Cardiac fibroblast (primary cell): ENCODE measurements at regions not wholly inside any gene's neighbourhood (a gene's known extent, or its start where the extent isn't known, plus 50 kb on each side); places are given as distances from the start of the nearest gene placed in this dataset.

ENCODE experiments used
- DNase-seq, 2 donors: peaks; one replicate each; pipeline versions ENCODE4 v3.0.0 to v3.0.0-alpha.2; 2010; ENCODE audit warnings: low read depth in 2 of 2
- H3K4me3 ChIP-seq, 2 donors: replicated peaks in 1 of 2; 1 replicate in 1 of 2; 2 replicates in 1 of 2; pipeline ENCODE4 v1.5.1; 2011; ENCODE audit warnings: low read depth in 2 of 2, low read length in 2 of 2, mild to moderate bottlenecking in 2 of 2, moderate library complexity in 1 of 2
- TF ChIP-seq, protein P1 (sequence below): IDR thresholded peaks from one replicate; pipeline ENCODE4 v1.5.1; 2011; ENCODE audit warnings: low read depth, mild to moderate bottlenecking, low read length, inconsistent platforms

DNA sequence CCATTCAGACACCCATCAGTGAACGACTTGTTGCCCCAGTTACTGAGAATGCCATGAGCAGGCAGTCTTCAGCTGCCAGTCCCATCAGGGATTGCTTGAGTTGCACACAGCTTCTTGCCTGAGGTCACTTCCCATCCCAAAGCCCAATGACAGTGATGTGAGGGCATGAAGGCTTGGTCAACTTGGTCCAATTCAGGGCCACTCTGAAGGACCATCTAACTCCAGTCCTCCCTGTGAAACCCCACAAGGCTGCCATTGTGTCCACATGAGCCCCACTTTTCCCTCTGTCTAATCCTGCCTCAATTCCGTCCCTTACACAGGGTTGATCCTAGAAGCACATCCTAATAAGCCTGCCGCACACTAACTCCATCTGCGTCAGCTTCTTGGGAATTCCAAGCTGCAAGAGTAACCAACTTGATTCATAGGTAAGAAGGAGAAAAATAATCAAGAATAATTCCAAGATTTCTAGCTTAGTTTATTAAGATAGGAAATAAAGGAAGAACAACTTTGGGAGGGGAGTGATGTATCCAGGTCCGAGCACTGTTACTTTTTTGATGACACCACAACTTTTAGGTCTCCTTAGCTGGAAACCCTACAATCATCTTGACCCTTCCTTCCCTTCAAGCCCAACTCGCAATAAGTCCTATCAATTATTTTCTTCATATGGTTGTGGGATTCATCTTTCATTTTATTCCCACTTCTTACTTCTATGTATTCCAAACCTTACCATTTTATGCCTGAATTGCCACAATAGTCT, 110.9 kb downstream of the LRRC30 start:
- TF ChIP-seq, protein P1, sequence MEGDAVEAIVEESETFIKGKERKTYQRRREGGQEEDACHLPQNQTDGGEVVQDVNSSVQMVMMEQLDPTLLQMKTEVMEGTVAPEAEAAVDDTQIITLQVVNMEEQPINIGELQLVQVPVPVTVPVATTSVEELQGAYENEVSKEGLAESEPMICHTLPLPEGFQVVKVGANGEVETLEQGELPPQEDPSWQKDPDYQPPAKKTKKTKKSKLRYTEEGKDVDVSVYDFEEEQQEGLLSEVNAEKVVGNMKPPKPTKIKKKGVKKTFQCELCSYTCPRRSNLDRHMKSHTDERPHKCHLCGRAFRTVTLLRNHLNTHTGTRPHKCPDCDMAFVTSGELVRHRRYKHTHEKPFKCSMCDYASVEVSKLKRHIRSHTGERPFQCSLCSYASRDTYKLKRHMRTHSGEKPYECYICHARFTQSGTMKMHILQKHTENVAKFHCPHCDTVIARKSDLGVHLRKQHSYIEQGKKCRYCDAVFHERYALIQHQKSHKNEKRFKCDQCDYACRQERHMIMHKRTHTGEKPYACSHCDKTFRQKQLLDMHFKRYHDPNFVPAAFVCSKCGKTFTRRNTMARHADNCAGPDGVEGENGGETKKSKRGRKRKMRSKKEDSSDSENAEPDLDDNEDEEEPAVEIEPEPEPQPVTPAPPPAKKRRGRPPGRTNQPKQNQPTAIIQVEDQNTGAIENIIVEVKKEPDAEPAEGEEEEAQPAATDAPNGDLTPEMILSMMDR: no peak
- H3K4me3 ChIP-seq: no peak overlapping the region
- no peak for DNase-seq

GRCh38 chr18:7349181-7349837, 118.4 kb downstream of the LRRC30 start:
- TF ChIP-seq, protein P1: no peak
- no peak for DNase-seq
- no peak overlapping the region for H3K4me3 ChIP-seq

DNA sequence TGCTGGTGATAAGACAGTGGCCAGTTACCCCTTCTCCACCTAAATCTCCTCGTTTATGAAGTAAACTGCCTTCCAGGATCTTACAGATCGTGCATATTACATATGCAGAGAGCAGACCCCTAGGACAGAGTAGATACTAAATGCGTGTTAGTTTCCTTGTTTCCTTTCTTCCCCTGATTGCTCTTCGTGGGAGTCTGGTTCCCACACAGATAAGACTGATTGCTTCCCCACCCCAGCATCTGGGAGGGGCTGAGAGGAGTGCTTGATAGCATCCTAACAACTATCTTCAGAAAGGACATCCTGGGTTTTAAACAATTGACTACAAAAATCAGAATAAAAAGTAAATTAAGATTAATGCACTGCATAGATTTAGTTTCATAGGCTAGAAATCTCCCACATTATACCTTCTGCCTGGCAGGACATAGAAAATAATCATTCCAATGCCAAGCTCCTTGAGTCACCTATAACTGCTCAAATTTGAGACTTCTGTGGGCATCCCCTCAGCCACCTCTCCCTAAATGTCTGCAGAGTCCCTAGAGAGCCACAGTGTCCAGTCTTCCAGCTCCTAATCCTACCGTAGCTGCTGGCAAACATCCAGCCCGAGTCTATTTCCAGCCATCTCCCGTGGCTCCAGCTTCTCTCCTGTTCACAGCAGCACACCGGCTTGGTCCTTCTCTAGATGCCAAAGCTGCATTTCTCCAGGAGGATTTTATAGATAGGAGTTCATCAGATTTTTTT, 128.3 kb downstream of the LRRC30 start:
- DNase-seq: no peak
- TF ChIP-seq, protein P1: no peak
- H3K4me3 ChIP-seq: no peak overlapping the region

GRCh38 chr18:7360606-7361170, 129.8 kb downstream of the LRRC30 start:
- DNase-seq: no peak
- TF ChIP-seq, protein P1: no peak
- H3K4me3 ChIP-seq: no peak overlapping the region

DNA sequence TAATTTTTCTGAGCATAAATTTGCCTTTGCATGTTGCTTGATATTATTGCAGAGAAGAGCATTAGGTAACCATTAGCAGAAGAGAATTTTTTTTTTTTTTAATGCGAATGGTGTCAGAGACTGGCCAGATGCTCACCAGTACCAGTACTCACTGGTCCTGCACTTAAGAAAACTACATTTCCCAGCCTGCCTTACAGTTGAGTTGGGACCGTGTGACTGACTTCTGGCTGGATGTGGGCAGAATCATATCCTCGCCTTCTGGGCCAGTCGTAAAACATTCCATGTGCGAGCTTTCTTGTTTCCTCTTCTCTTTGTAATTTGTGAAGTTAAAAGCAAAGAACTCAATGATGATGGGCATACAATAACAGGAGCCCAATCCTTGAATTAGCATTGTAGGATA, 132.4 kb downstream of the LRRC30 start:
- TF ChIP-seq, protein P1: no peak
- no peak for DNase-seq
- H3K4me3 ChIP-seq: no peak overlapping the region

GRCh38 chr18:7366597-7366996, 135.7 kb downstream of the LRRC30 start:
- TF ChIP-seq, protein P1: no peak
- no peak overlapping the region for H3K4me3 ChIP-seq
- no peak for DNase-seq
